Fibroblast of skin of scalp (primary cell): ENCODE measurements at regions not wholly inside any gene's neighbourhood (a gene's known extent, or its start where the extent isn't known, plus 50 kb on each side); places are given as distances from the start of the nearest gene placed in this dataset.
"Not testable (repeated sequence)": the region's sequence is repeated elsewhere in the genome, so short reads cannot be mapped to it uniquely, and the experiment has no call there.

Experiments
- DNase-seq: peaks from one replicate; pipeline ENCODE4 v3.0.0-alpha.2; 2013

- DNase-seq, result no peak
Observed at GRCh38 chr12:90828621-90829020, 126.4 kb downstream of the CCER1 start.

DNA sequence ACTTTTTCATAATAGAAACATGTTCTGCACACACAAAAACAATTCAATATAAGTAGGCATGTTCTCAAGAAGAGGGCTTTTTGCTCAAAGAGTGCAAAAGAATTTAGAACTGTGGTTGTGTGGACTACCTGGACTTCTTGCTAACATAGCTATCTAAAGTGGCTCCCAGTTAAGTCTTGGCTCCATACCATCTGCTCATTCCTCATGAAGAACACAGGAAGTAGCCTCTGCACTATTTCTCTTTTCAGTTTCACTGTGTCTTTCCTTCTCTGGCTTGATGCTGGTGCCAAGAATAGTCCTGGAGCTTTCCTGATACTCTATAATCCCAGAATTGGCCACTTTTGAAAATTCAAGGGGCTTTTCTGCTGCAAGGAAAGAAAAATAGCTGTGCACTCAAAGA is 127.4 kb downstream of the CCER1 start:
- no peak for DNase-seq

DNA sequence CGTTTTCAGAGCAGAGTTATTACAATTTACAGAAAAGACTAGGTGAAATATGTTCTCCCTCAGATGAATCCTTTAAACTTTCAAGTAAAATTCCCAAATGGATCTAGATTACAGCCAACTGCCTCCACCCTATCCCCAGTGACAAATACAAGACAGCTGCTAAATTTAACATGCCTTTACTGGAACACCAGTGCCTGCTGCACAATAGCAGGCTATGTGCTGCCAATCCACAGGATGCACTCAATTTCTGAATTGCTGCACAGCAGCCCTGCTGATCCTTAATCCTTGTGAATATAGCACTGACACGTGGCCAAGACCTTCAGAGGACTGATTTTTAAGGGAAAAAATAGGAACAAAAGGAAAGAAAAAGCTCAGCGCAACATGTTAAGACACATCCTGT is 128.9 kb downstream of the CCER1 start:
- no peak for DNase-seq

DNA sequence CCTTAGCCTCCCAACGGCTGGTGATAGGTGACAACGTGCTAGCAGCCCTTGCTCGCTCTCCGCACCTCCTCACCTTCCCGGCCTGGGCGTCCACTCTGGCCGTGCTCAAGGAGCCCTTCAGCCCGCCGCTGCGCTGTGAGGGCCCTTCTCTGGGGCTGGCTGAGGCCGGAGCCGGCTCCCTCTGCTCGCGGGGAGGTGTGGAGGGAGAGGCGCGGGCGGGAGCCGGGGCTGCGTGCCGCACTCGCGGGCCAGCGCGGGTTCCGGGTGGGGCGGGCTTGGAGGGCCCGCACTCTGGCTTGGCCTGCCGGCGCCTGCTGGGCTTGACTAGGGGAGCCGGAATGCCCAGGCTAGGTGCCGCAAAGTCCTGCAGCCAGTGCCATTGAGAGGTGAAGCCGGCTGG is 131.1 kb downstream of the CCER1 start:
- DNase-seq, result no peak

GRCh38 chr12:90819709-90820108 is 135.3 kb downstream of the CCER1 start:
- no peak for DNase-seq

- DNase-seq, result peak; percentile 21
Observed at GRCh38 chr12:90816353-90817089, 138.5 kb downstream of the CCER1 start.

- no peak for DNase-seq
Observed at GRCh38 chr12:90809940-90810339, 145.0 kb downstream of the CCER1 start.

DNA sequence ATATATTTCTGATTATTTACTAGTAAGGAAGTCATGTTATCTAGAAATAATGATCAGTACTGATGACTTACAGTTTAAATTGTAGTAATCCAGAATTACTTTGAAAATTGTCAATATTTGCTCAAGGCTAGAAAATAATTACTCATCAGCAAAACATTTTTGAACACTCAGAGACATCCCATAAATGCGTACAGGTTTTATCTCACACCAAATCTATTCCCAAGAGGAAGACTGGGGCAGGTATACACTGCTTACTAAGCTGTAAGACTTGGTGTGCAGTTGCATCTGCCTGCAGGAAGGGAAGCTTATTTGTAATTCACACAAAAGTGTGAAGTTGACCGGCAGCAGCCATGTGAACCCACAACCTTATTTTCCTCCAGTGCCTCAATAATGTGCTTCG is 146.4 kb downstream of the CCER1 start:
- DNase-seq, result no peak

- no peak for DNase-seq
Observed at GRCh38 chr12:90802727-90803126, 152.2 kb downstream of the CCER1 start.

- DNase-seq, result peak; percentile 49
Observed at GRCh38 chr12:90801776-90802175, 153.2 kb downstream of the CCER1 start.

DNA sequence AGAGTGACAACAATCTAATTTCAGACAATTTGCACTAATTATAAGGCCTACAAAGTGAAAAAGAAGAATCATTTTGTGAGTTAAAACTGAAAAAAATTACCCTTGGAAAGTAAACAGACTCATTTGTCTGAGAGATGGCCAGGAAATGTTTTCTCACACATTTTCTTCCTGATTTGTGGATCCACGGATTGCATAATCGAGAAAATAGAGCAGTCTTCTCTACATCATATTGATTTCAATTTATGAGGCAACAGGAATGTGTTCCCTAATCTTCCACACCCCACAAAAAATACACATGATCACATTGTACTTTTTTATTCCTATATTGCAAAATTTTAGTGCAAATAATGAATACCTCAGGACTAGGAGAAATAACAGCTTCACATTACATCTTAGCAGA is 160.8 kb downstream of the CCER1 start:
- DNase-seq, result no peak

DNA sequence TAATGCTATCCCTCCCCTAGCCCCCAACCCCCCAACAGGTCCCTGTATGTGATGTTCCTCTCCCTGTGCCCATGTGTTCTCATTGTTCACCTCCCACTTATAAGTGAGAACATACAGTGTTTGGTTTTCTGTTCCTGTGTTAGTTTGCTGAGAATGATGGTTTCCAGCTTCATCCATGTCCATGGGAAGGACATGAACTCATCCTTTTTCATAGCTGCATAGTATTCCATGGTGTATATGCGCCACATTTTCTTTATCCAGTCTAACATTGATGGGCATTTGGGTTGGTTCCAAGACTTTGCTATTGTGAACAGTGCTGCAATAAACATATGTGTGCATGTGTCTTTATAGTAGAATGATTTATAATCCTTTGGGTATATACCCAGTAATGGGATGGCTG is 162.3 kb downstream of the CCER1 start:
- not testable (repeated sequence) for DNase-seq

GRCh38 chr12:90791445-90791844 is 163.5 kb downstream of the CCER1 start:
- no peak for DNase-seq

- no peak for DNase-seq
Observed at GRCh38 chr12:90790747-90791146, 164.2 kb downstream of the CCER1 start.

- peak; percentile 91 for DNase-seq
Observed at GRCh38 chr12:90773491-90773890, 181.5 kb downstream of the CCER1 start.

DNA sequence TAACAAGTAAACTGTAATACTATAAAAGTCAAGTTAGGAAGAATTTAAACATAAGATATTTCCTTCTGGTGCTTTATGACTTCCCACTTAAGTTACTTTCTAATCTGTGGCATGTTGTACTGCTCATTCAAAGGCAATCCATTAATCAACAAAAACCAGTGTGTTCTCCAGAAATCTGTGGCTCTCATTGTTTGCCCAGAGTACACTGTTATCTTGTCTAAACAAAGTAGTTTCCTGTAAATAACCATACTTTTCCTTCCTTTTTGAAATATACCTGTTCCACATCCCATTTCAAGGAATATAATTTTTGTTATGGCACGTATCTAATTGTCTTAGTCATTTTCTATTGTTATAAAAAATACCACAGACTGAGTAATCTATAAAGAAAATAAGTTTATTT is 184.1 kb downstream of the CCER1 start:
- DNase-seq, result no peak

DNA sequence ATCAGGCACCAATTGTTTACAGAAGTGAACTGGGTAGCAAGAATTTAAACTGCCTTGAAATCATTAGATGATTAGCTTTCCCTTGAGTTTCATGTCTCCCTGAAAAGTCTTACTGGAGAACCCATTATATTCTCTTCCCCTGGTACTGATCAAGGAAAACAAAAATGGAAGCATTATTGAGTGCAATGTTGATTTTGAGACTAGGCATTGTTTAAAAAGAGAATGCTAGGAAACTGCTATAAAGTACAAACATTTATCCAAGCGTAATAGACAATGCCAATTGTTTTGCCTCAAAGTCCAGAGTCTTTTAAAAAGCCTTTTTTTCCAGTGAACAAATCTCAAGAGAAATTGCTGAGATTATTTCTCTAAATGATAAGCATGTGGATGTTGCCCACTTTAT is 197.0 kb downstream of the CCER1 start:
- no peak for DNase-seq

DNA sequence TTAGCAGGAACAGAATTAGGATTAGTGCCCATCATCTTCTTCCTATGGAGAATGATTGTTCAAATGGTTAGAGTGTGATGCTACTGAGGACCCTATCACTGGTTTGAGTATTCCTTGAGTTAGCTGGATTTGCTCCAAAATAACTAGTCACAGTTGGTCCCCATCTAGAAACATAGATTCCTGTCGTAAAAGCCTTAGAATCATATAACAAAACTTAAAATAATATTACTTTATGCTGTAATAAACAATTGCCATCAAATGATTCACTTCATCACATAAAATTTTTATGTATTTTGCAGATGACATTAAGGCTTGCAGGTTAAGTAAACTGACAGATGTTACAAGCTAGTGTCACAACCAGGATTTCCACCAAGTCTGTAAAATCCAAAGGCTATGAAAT is 209.8 kb downstream of the CCER1 start:
- DNase-seq, result no peak

DNA sequence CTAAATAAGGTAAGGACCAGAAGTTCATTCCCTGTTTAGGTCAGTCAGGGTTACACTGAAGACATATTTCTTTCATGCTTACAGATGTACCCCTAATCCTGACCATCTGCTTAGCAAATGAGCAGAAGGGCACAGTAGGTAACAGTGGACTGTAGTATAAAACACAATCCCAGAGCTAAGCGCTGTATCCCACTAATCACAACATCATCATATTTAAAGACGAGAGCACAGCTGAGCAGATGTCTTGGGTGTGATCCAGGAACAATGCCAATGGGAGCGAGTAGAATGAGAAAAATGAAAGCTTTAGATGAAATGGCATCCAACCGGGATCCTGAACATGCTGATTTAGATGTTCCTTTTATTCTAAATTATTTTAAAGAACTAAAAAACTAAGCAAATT is 213.4 kb downstream of the CCER1 start:
- peak; percentile 37 for DNase-seq

GRCh38 chr12:90729736-90730135 is 225.2 kb downstream of the CCER1 start:
- peak; percentile 40 for DNase-seq

GRCh38 chr12:90712671-90713070 is 242.3 kb downstream of the CCER1 start:
- peak; percentile 27 for DNase-seq

DNA sequence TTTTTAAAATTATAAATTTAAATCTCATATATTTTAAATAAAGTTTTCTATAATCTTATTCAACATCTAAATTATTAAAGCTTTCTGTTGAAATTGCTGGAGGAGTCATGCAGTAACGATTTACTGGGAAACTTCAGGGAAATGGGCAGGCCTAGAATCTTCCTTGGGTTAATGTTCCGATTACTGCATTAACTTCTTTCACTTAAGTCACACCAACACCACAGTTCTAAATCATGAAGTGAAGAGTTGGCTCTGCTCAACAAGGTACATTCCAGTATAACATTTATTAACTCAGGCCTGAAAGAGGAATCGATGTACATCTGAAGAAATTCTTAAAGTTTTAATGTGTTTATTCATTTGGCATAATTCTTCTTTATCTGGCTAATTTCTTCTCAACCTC is 244.3 kb downstream of the CCER1 start:
- no peak for DNase-seq

GRCh38 chr12:90706036-90706435 is 248.9 kb downstream of the CCER1 start:
- no peak for DNase-seq

- no peak for DNase-seq
Observed at GRCh38 chr12:90695415-90695814, 259.6 kb downstream of the CCER1 start.

- DNase-seq, result no peak
Observed at GRCh38 chr12:90690120-90690519, 264.9 kb downstream of the CCER1 start.
